ENCODE measurements at regions not wholly inside any gene's neighbourhood (a gene's known extent, or its start where the extent isn't known, plus 50 kb on each side); places are given as distances from the start of the nearest gene placed in this dataset.

DNA sequence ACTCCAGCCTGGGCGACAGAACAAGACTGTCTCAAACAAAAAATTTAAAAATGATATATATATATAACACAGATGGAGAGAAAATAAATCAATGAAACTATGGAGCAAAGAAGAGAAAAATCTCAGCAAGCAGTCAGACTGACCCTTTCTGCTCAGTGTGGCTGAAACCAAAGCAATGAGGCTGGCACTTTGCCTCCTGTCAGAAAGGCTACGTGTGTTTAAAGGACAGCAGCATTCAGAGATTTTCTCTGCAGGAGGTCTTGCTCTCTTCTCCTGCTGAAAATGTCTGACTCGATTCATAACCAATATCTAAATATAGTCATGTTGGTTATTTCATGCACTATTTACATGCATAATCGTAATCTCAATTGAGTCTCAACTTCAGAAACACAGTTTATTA, 527.0 kb upstream of the JARID2 start:
- TF ChIP-seq CTCF (IDR thresholded peaks at IDR 0.05; ENCODE audit: insufficient read depth, low read length, poor library complexity, severe bottlenecking) (no peak), EZH2phosphoT487 (conservative IDR thresholded peaks at IDR 0.05; ENCODE audit: low read length) (no peak)
